Glomerular visceral epithelial cell (primary cell): ENCODE measurements at regions not wholly inside any gene's neighbourhood (a gene's known extent, or its start where the extent isn't known, plus 50 kb on each side); places are given as distances from the start of the nearest gene placed in this dataset.

Experiments
- DNase-seq: peaks from one replicate; pipeline ENCODE4 v3.0.0-alpha.2; 2016; ENCODE audit errors: extremely low spot score

- DNase-seq = no peak
Observed at GRCh38 chr1:188050250-188050649, 1221.5 kb downstream of the PLA2G4A start.

GRCh38 chr1:188056011-188056410 is 1227.3 kb downstream of the PLA2G4A start:
- DNase-seq = no peak

- no peak for DNase-seq
Observed at GRCh38 chr1:188058801-188059200, 1230.1 kb downstream of the PLA2G4A start.

- DNase-seq = no peak
Observed at GRCh38 chr1:188061881-188062280, 1233.1 kb downstream of the PLA2G4A start.

GRCh38 chr1:188062456-188062855 is 1233.7 kb downstream of the PLA2G4A start:
- no peak for DNase-seq

- no peak for DNase-seq
Observed at GRCh38 chr1:188065917-188066316, 1237.2 kb downstream of the PLA2G4A start.

- DNase-seq = no peak
Observed at GRCh38 chr1:188070848-188071247, 1242.1 kb downstream of the PLA2G4A start.

- no peak for DNase-seq
Observed at GRCh38 chr1:188089015-188089414, 1260.3 kb downstream of the PLA2G4A start.

- no peak for DNase-seq
Observed at GRCh38 chr1:188089461-188089860, 1260.7 kb downstream of the PLA2G4A start.

- no peak for DNase-seq
Observed at GRCh38 chr1:188096521-188096920, 1267.8 kb downstream of the PLA2G4A start.

GRCh38 chr1:188117436-188117835 is 1288.7 kb downstream of the PLA2G4A start:
- no peak for DNase-seq

- no peak for DNase-seq
Observed at GRCh38 chr1:188122646-188123045, 1293.9 kb downstream of the PLA2G4A start.

- no peak for DNase-seq
Observed at GRCh38 chr1:188127507-188127906, 1298.8 kb downstream of the PLA2G4A start.

GRCh38 chr1:188128761-188129160 is 1300.0 kb downstream of the PLA2G4A start:
- DNase-seq = no peak

GRCh38 chr1:188129856-188130838 is 1301.4 kb downstream of the PLA2G4A start:
- DNase-seq = no peak

GRCh38 chr1:188137221-188137620 is 1308.5 kb downstream of the PLA2G4A start:
- DNase-seq = no peak

GRCh38 chr1:188140958-188141357 is 1312.2 kb downstream of the PLA2G4A start:
- DNase-seq = no peak

GRCh38 chr1:188154196-188154595 is 1325.4 kb downstream of the PLA2G4A start:
- no peak for DNase-seq

- DNase-seq = no peak
Observed at GRCh38 chr1:188154761-188155160, 1326.0 kb downstream of the PLA2G4A start.

- no peak for DNase-seq
Observed at GRCh38 chr1:188155261-188155660, 1326.5 kb downstream of the PLA2G4A start.

- DNase-seq = no peak
Observed at GRCh38 chr1:188164459-188164858, 1335.7 kb downstream of the PLA2G4A start.

- DNase-seq = no peak
Observed at GRCh38 chr1:188166654-188167053, 1337.9 kb downstream of the PLA2G4A start.

GRCh38 chr1:188169971-188170370 is 1341.2 kb downstream of the PLA2G4A start:
- no peak for DNase-seq
